Transverse colon (tissue), 4 donors: ENCODE measurements at regions not wholly inside any gene's neighbourhood (a gene's known extent, or its start where the extent isn't known, plus 50 kb on each side); places are given as distances from the start of the nearest gene placed in this dataset.

ENCODE experiments used
- DNase-seq: peaks from one replicate; pipeline ENCODE4 v3.0.0-alpha.2; 2019
- H3K27ac ChIP-seq, 4 donors: fragments of 200-600 bp; sonication (generic); 2 replicates each; pipeline ENCODE4 v1.5.1; 2016 to 2018; ENCODE audit warnings: inconsistent platforms in 4 of 4
- H3K27me3 ChIP-seq: fragments of 200-600 bp; sonication (generic); 2 replicates; pipeline ENCODE4 v1.5.1; 2017; ENCODE audit warnings: inconsistent platforms
- H3K36me3 ChIP-seq, 4 donors: fragments of 200-600 bp; sonication (generic); 2 replicates each; pipeline ENCODE4 v1.5.1; 2017 to 2019; ENCODE audit warnings: inconsistent platforms in 4 of 4
- H3K4me1 ChIP-seq, 4 donors: fragments of 200-600 bp; sonication (generic); 2 replicates each; pipeline ENCODE4 v1.5.1; 2017 to 2020; ENCODE audit warnings: inconsistent platforms in 4 of 4
- H3K4me3 ChIP-seq, 4 donors: fragments of 200-600 bp; sonication (generic); 1 replicate in 1 of 4; 2 replicates in 3 of 4; pipeline versions ENCODE4 v1.5.1 to v1.6.1; 2017 to 2019; ENCODE audit warnings: inconsistent platforms in 4 of 4
- H3K9me3 ChIP-seq, 2 donors: fragments of 200-600 bp; sonication (generic); 2 replicates each; pipeline ENCODE4 v1.5.1; 2017 to 2019; ENCODE audit warnings: inconsistent platforms in 2 of 2
- EP300 ChIP-seq: sonication (generic); formaldehyde crosslinking; IDR thresholded peaks from one replicate; pipeline ENCODE4 v1.6.1; 2017; ENCODE audit warnings: antibody characterized with exemption, low read depth
- POLR2A ChIP-seq: fragments of 450-650 bp; IDR thresholded peaks from one replicate; pipeline ENCODE4 v1.6.1; 2016; ENCODE audit warnings: antibody characterized with exemption, mild to moderate bottlenecking, moderate library complexity
- POLR2AphosphoS5 ChIP-seq, 3 donors: sonication (generic); formaldehyde crosslinking; IDR thresholded peaks; one replicate each; pipeline ENCODE4 v1.6.1; 2016; ENCODE audit warnings: antibody characterized with exemption in 3 of 3
- WGBS, 2 donors: methylation state at CpG; one replicate each; pipeline ENCODE4 v1.1.5; 2018; ENCODE audit warnings: low coverage in 1 of 2; 5-methylcytosine and 5-hydroxymethylcytosine counted together
- in situ Hi-C, 4 donors: fragments of 200-750 bp; cut with MboI; loops; one replicate each; pipeline versions ENCODE4 v1.15.0 to v1.15.1; 2017; ENCODE audit warnings: low sequenced_read_pairs in 3 of 4, low pct_ligation_motif_present in 1 of 4, low pct_unique_long_range_greater_than_20kb in 1 of 4
- intact Hi-C: fragments of 100-400 bp; cut with DNase I; formaldehyde crosslinking; loops from one replicate; pipeline ENCODE4 v1.15.1; 2023; ENCODE audit warnings: low total_unique reads
- TF ChIP-seq, protein P1 (sequence below), 5 experiments: fragments of 200-600 bp in 3 of 5; fragments of 450-650 bp in 2 of 5; sonication (generic) in 3 of 5; IDR thresholded peaks; 1 replicate in 2 of 5; 2 replicates in 3 of 5; pipeline ENCODE4 v1.5.1; 2016 to 2017; ENCODE audit warnings: antibody characterized with exemption in 5 of 5, inconsistent platforms in 3 of 5, mild to moderate bottlenecking in 2 of 5, moderate library complexity in 1 of 5

DNA sequence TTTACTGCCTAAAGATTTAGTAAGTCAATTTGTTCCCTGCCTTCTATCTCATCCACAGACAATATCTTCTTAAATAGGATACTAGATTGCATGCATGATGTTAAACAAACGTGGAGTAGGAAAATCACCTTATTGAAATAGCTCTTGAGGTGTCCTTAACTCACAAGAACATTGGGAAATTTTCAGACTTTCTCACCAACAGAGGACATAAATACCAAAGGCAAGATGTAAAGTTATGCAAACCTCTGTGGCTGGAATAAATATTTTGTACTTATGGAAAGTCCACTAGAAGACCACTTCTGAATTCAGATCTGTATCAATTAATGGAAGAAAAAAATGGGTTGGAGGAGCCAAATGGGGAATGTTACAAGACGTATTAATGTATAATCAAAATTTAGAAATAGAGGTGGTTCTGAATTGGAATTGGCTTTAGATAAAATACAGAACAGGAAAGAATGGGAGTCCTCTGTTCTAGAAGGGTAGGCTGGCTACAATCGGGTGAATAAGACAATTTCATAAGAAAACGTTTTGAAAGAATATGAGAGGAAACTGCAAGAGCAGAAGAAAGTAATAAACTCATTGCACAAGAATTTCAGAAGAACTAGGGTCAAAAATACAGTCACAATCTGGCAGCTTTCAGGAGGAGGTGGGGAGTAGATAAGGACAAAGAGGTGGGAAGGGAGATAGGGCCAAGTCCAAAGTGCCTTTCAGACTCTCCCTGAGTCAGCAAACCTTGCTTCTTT is 69.3 kb upstream of the FN1 start:
- Histone ChIP-seq H3K36me3 (no peaks in the 10 kb centered on the region), H3K4me3 (no peak overlapping the region), H3K9me3 (no peaks in the 10 kb centered on the region), H3K27me3 (no peaks in the 10 kb centered on the region), H3K4me1 (peaks cover 0 to 24% (median 10%) of the 10 kb centered on the region in 4 donors), H3K27ac (no peak overlapping the region)
- DNase-seq, result peak; percentile 18
- TF ChIP-seq POLR2AphosphoS5 (IDR thresholded peaks at IDR 0.05), result no peak
- TF ChIP-seq POLR2A, result no peak
- TF ChIP-seq, protein P1, sequence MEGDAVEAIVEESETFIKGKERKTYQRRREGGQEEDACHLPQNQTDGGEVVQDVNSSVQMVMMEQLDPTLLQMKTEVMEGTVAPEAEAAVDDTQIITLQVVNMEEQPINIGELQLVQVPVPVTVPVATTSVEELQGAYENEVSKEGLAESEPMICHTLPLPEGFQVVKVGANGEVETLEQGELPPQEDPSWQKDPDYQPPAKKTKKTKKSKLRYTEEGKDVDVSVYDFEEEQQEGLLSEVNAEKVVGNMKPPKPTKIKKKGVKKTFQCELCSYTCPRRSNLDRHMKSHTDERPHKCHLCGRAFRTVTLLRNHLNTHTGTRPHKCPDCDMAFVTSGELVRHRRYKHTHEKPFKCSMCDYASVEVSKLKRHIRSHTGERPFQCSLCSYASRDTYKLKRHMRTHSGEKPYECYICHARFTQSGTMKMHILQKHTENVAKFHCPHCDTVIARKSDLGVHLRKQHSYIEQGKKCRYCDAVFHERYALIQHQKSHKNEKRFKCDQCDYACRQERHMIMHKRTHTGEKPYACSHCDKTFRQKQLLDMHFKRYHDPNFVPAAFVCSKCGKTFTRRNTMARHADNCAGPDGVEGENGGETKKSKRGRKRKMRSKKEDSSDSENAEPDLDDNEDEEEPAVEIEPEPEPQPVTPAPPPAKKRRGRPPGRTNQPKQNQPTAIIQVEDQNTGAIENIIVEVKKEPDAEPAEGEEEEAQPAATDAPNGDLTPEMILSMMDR (IDR thresholded peaks at IDR 0.05), result no peak
- TF ChIP-seq EP300, result no peak
- intact Hi-C loops, result no loop called here
- in situ Hi-C loops, result no loop called here
- 43 to 49% methylated on average over 4 of the region's 4 CpGs for WGBS, 2 donors

DNA sequence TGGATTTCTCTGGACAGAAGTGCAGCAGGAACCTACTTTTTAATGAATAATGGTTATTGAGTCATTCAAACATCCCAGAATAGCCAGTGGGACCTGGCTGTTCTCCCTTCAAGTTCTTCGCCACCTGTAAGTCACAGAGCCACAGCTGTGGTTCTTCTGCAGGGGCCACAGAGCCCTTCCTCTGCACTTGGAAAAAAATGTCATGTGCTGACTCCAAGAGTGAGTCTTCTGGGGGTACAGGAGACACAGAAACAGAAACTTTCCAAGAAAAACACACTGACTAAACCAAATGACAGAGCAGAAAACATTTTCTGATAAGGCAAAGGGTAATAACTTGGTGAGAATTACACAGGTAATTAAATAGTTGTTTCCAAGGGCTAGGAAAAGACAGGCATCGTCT is 68.7 kb upstream of the FN1 start:
- Histone ChIP-seq H3K9me3 (no peaks in the 10 kb centered on the region), H3K36me3 (no peaks in the 10 kb centered on the region), H3K27ac (no peak overlapping the region), H3K27me3 (no peaks in the 10 kb centered on the region), H3K4me3 (no peak overlapping the region), H3K4me1 (peaks cover 0 to 24% (median 10%) of the 10 kb centered on the region in 4 donors)
- intact Hi-C loops (no loop called here), in situ Hi-C loops (no loop called here)
- no peak for DNase-seq
- WGBS, 2 donors, result 58 to 63% methylated on average over 2 of the region's 2 CpGs
- TF ChIP-seq, protein P1 (IDR thresholded peaks at IDR 0.05), result no peak
- TF ChIP-seq POLR2A (no peak), EP300 (no peak), POLR2AphosphoS5 (IDR thresholded peaks at IDR 0.05) (no peak)

DNA sequence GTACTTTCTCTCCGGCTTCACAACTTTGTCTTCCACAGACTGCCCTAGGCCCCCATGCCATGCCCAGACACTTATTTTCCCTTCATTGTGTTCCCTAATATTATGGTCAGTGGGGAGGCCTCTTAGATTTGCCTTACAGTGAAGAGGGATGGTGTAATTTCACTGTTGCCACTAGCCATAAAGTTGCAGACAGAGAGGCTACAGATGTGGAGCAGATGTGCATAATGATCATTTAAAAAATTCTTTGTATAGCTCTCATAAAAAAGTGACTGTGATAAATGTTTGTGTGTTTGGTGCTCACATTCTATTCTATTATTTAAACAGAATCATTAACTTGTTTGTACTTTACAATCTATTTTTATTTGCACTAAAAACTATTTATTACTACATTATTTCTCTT is 67.5 kb upstream of the FN1 start:
- no peak for DNase-seq
- no peak for TF ChIP-seq EP300
- TF ChIP-seq POLR2A, result no peak
- TF ChIP-seq, protein P1 (IDR thresholded peaks at IDR 0.05), result no peak
- no peak for TF ChIP-seq POLR2AphosphoS5 (IDR thresholded peaks at IDR 0.05)
- Histone ChIP-seq H3K4me1 (peaks cover 0 to 24% (median 10%) of the 10 kb centered on the region in 4 donors), H3K9me3 (no peaks in the 10 kb centered on the region), H3K27ac (no peak overlapping the region), H3K27me3 (no peaks in the 10 kb centered on the region), H3K36me3 (no peaks in the 10 kb centered on the region), H3K4me3 (no peak overlapping the region)
- intact Hi-C loops (no loop called here), in situ Hi-C loops (no loop called here)
- 94% methylated on average over 1 of the region's 1 CpG; no CpG with 5 or more reads in 1 of the 2 donors for WGBS, 2 donors

DNA sequence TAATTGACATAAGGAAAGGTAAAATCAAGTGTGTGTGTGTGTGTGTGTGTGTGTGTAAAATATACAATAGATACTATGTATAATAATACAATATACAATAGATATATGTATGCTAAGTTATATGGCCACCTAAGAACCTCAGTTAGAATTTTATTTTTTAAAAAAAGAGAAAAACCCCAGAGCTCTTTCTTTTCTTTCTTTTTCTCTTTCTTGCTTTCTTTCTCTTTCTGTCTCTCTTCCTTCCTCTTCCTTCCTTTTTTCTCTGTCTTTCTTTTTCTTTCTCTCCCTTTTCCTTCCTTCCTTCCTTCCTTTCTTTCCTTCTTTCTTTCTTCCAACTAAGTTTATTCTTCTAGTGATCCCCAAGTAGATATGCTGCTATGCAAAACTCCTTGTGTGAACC is 64.6 kb upstream of the FN1 start:
- no peaks in the 10 kb centered on the region for H3K36me3 ChIP-seq
- no peaks in the 10 kb centered on the region for H3K9me3 ChIP-seq
- no peak for TF ChIP-seq EP300
- no peak for TF ChIP-seq POLR2AphosphoS5 (IDR thresholded peaks at IDR 0.05)
- TF ChIP-seq, protein P1 (IDR thresholded peaks at IDR 0.05), result no peak
- TF ChIP-seq POLR2A, result no peak
- no peak for DNase-seq
- in situ Hi-C loops, result no loop called here
- intact Hi-C loops, result no loop called here
- H3K27ac ChIP-seq, result no peak overlapping the region
- peaks cover 0 to 9% (median 2%) of the 10 kb centered on the region in 4 donors for H3K4me1 ChIP-seq
- no peaks in the 10 kb centered on the region for H3K27me3 ChIP-seq
- H3K4me3 ChIP-seq, result no peak overlapping the region
